Stomach (tissue), 4 donors: ENCODE measurements at regions not wholly inside any gene's neighbourhood (a gene's known extent, or its start where the extent isn't known, plus 50 kb on each side); places are given as distances from the start of the nearest gene placed in this dataset.

Experiments
- CTCF ChIP-seq, 7 experiments: fragments of 450-650 bp in 4 of 7; fragments of 200-600 bp in 3 of 7; sonication (generic) in 3 of 7; IDR thresholded peaks; one replicate each; pipeline ENCODE4 v1.5.1; 2016 to 2019; ENCODE audit warnings: antibody characterized with exemption in 7 of 7, control low read depth in 2 of 7, mild to moderate bottlenecking in 1 of 7
- POLR2A ChIP-seq, 4 donors: fragments of 450-650 bp; IDR thresholded peaks; one replicate each; pipeline ENCODE4 v1.6.1; 2016; ENCODE audit warnings: antibody characterized with exemption in 4 of 4, control low read depth in 2 of 4, mild to moderate bottlenecking in 1 of 4, moderate library complexity in 1 of 4
- POLR2AphosphoS5 ChIP-seq, 3 donors: sonication (generic); formaldehyde crosslinking; IDR thresholded peaks; one replicate each; pipeline ENCODE4 v1.6.1; 2016; ENCODE audit warnings: antibody characterized with exemption in 3 of 3

- TF ChIP-seq CTCF (IDR thresholded peaks at IDR 0.05), result no peak
- no peak for TF ChIP-seq POLR2AphosphoS5 (IDR thresholded peaks at IDR 0.05)
- no peak for TF ChIP-seq POLR2A (IDR thresholded peaks at IDR 0.05)
Observed at GRCh38 chr13:64993514-64994164, 2236.5 kb downstream of the PCDH9 start.
